Nephron (organoid): ENCODE measurements at regions not wholly inside any gene's neighbourhood (a gene's known extent, or its start where the extent isn't known, plus 50 kb on each side); places are given as distances from the start of the nearest gene placed in this dataset.

Experiments
- H3K27ac Mint-ChIP-seq, 3 experiments: 2 replicates each; pipeline ENCODE4 v1.8.0; 2020; ENCODE audit warnings: mixed read lengths in 3 of 3, mild to moderate bottlenecking in 2 of 3, moderate library complexity in 1 of 3
- H3K27me3 Mint-ChIP-seq: 2 replicates; pipeline ENCODE4 v1.8.0; 2021; ENCODE audit warnings: low read depth, mild to moderate bottlenecking, moderate library complexity, mixed read lengths
- H3K36me3 Mint-ChIP-seq: 2 replicates; pipeline ENCODE4 v1.8.0; 2020; ENCODE audit warnings: low read depth, mixed read lengths
- H3K4me1 Mint-ChIP-seq: 2 replicates; pipeline ENCODE4 v1.8.0; 2020; ENCODE audit warnings: mixed read lengths
- H3K4me3 Mint-ChIP-seq, 3 experiments: 2 replicates each; pipeline ENCODE4 v1.8.0; 2020; ENCODE audit warnings: mild to moderate bottlenecking in 3 of 3, mixed read lengths in 3 of 3, moderate library complexity in 2 of 3
- H3K9me3 Mint-ChIP-seq: 2 replicates; pipeline ENCODE4 v1.8.0; 2020; ENCODE audit warnings: mixed read lengths
- CTCF ChIP-seq, 3 experiments: fragments of 200-600 bp; sonication (generic); IDR thresholded peaks; one replicate each; pipeline ENCODE4 v1.5.0; 2021; ENCODE audit warnings: antibody characterized with exemption in 3 of 3; ENCODE audit not compliant: unreplicated experiment in 3 of 3

- H3K9me3 Mint-ChIP-seq = peaks cover 8% of the 10 kb centered on the region
- TF ChIP-seq CTCF (IDR thresholded peaks at IDR 0.05; ENCODE audit: unreplicated experiment in 3 of 3) = no peak
- H3K36me3 Mint-ChIP-seq = no peaks in the 10 kb centered on the region
- no peaks in the 10 kb centered on the region for H3K27me3 Mint-ChIP-seq
- no peak overlapping the region for H3K4me3 Mint-ChIP-seq
- H3K4me1 Mint-ChIP-seq = no peaks in the 10 kb centered on the region
- H3K27ac Mint-ChIP-seq = no peak overlapping the region
These were observed 166.9 kb downstream of the RND3 start for GRCh38 chr2:150320608-150321007.

GRCh38 chr2:150319658-150320555 lies 167.6 kb downstream of the RND3 start:
- no peak overlapping the region for H3K4me3 Mint-ChIP-seq
- H3K36me3 Mint-ChIP-seq = no peaks in the 10 kb centered on the region
- H3K9me3 Mint-ChIP-seq = peaks cover 14% of the 10 kb centered on the region
- H3K27ac Mint-ChIP-seq = no peak overlapping the region
- no peaks in the 10 kb centered on the region for H3K27me3 Mint-ChIP-seq
- TF ChIP-seq CTCF (IDR thresholded peaks at IDR 0.05; ENCODE audit: unreplicated experiment in 3 of 3) = no peak
- no peaks in the 10 kb centered on the region for H3K4me1 Mint-ChIP-seq

GRCh38 chr2:150319085-150319484 lies 168.4 kb downstream of the RND3 start:
- H3K27me3 Mint-ChIP-seq = no peaks in the 10 kb centered on the region
- no peak overlapping the region for H3K4me3 Mint-ChIP-seq
- no peak for TF ChIP-seq CTCF (IDR thresholded peaks at IDR 0.05; ENCODE audit: unreplicated experiment in 3 of 3)
- peaks cover 18% of the 10 kb centered on the region for H3K9me3 Mint-ChIP-seq
- H3K36me3 Mint-ChIP-seq = no peaks in the 10 kb centered on the region
- no peak overlapping the region for H3K27ac Mint-ChIP-seq
- no peaks in the 10 kb centered on the region for H3K4me1 Mint-ChIP-seq

GRCh38 chr2:150312271-150312670 lies 175.2 kb downstream of the RND3 start:
- H3K36me3 Mint-ChIP-seq = no peaks in the 10 kb centered on the region
- H3K27me3 Mint-ChIP-seq = no peaks in the 10 kb centered on the region
- H3K27ac Mint-ChIP-seq = no peak overlapping the region
- peaks cover 46% of the 10 kb centered on the region for H3K9me3 Mint-ChIP-seq
- TF ChIP-seq CTCF (IDR thresholded peaks at IDR 0.05; ENCODE audit: unreplicated experiment in 3 of 3) = no peak
- no peak overlapping the region for H3K4me3 Mint-ChIP-seq
- no peaks in the 10 kb centered on the region for H3K4me1 Mint-ChIP-seq

- Mint-ChIP-seq H3K9me3 (peaks cover 38% of the 10 kb centered on the region), H3K36me3 (peaks cover 4% of the 10 kb centered on the region), H3K27ac (no peak overlapping the region), H3K27me3 (no peaks in the 10 kb centered on the region), H3K4me1 (no peaks in the 10 kb centered on the region), H3K4me3 (no peak overlapping the region)
- TF ChIP-seq CTCF (IDR thresholded peaks at IDR 0.05; ENCODE audit: unreplicated experiment in 3 of 3) = no peak
These were observed 178.0 kb downstream of the RND3 start for GRCh38 chr2:150309311-150310080.
